HepG2 (cell line): ENCODE measurements at regions not wholly inside any gene's neighbourhood (a gene's known extent, or its start where the extent isn't known, plus 50 kb on each side); places are given as distances from the start of the nearest gene placed in this dataset.

ENCODE experiments used
- CREB1 ChIP-seq, 2 experiments: fragments of 450-650 bp in 1 of 2; IDR thresholded peaks; 2 replicates each; pipeline ENCODE4 v1.6.1; 2016 to 2017; ENCODE audit warnings: control low read depth in 1 of 2, mild to moderate bottlenecking in 1 of 2, missing compliant biosample characterization in 1 of 2, missing genetic modification characterization in 1 of 2
- EHMT2 ChIP-seq: fragments of 200-600 bp; sonication (generic); IDR thresholded peaks from 2 replicates; pipeline ENCODE4 v1.7.0; 2017; ENCODE audit warnings: antibody characterized with exemption, low read depth, low read length, borderline replicate concordance
- EZH2 ChIP-seq: conservative IDR thresholded peaks from 2 replicates; pipeline ENCODE4 v1.6.1; 2012; ENCODE audit warnings: mild to moderate bottlenecking, low read depth, low read length, moderate library complexity
- HNRNPH1 ChIP-seq: fragments of 200-400 bp; formaldehyde crosslinking; optimal IDR thresholded peaks from 2 replicates; pipeline ENCODE3; 2017; ENCODE audit warnings: mild to moderate bottlenecking, low read depth, low read length
- MAFK ChIP-seq, 2 experiments: IDR thresholded peaks in 1 of 2; conservative IDR thresholded peaks in 1 of 2; 2 replicates each; pipeline ENCODE4 v1.6.1; 2011; ENCODE audit warnings: improper control_type of control experiment in 2 of 2, low read length in 2 of 2
- POLR2A ChIP-seq, 2 experiments: IDR thresholded peaks; 2 replicates each; pipeline ENCODE4 v1.6.1; 2011; ENCODE audit warnings: low read depth in 2 of 2, low read length in 2 of 2, mild to moderate bottlenecking in 1 of 2, moderate library complexity in 1 of 2; ENCODE audit not compliant: insufficient read depth in 1 of 2
- RXRA ChIP-seq: sonication (generic); formaldehyde crosslinking; IDR thresholded peaks from 2 replicates; pipeline ENCODE4 v1.5.1; 2020; ENCODE audit warnings: missing genetic modification reagents
- ZNF224 ChIP-seq: sonication (generic); formaldehyde crosslinking; IDR thresholded peaks from 2 replicates; pipeline ENCODE4 v1.5.0; 2020; ENCODE audit warnings: mild to moderate bottlenecking, missing genetic modification reagents
- TF ChIP-seq, protein P1 (sequence below), 2 experiments: sonication (generic) in 1 of 2; formaldehyde crosslinking in 1 of 2; IDR thresholded peaks; 2 replicates each; pipeline versions ENCODE4 v1.5.1 to v1.6.1; 2011 to 2020; ENCODE audit warnings: borderline replicate concordance in 1 of 2, low read depth in 1 of 2, low read length in 1 of 2, mild to moderate bottlenecking in 1 of 2, missing genetic modification reagents in 1 of 2, moderate library complexity in 1 of 2
- TF ChIP-seq, protein P2 (sequence below): sonication (generic); formaldehyde crosslinking; IDR thresholded peaks from 2 replicates; pipeline ENCODE4 v1.8.0; 2022; ENCODE audit warnings: mild to moderate bottlenecking, missing genetic modification reagents, moderate library complexity
- TF ChIP-seq, protein P3 (sequence below): sonication (generic); formaldehyde crosslinking; IDR thresholded peaks from 2 replicates; pipeline ENCODE4 v1.5.0; 2020; ENCODE audit warnings: mild to moderate bottlenecking, missing genetic modification reagents, moderate library complexity
- TF ChIP-seq, protein P4 (sequence below): sonication (generic); formaldehyde crosslinking; IDR thresholded peaks from 2 replicates; pipeline ENCODE4 v1.5.1; 2020; ENCODE audit warnings: missing genetic modification reagents, mild to moderate bottlenecking, borderline replicate concordance

DNA sequence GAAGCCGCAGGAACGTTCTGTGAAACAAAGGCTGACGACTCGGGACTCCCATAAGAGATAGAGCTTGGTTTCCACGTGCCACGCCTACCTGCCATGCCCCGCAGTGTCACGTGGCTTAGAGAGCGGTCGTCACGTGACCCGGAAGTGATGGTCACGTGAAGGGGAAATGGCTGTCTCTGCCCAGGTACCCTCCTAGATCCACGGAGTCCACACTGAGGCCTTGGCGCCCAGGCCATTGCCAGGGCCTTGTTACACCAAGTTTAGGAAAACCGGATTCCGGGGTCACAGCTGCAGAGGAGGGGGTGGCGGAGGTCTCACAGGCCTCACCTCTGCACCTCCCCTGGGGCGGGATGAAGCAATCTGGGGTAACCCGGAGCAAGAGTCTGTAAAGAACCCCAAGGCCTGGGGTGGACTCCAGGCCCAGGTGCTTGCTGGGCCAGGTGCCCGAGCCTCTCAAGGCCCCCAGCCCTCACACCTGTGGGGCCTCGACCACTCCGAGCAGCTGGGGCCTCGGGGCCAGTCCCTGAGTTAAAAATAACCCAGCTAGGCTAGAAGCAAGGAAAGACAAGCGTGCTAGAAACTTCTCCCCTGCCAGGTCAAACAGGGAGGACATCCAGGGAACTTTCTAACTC, 113.5 kb upstream of the ZNF236 start:
- TF ChIP-seq ZNF224 (CRISPR knock-in tag) (no peak), MAFK (conservative IDR thresholded peaks at IDR 0.05 in 1 of 2, IDR thresholded peaks at IDR 0.05 in 1 of 2; ENCODE audit: low read length in 2 of 2) (no peak), HNRNPH1 (no peak), POLR2A (IDR thresholded peaks at IDR 0.05; ENCODE audit: insufficient read depth in 1 of 2, low read depth in 2 of 2, low read length in 2 of 2) (no peak), EZH2 (no peak), CREB1 (IDR thresholded peaks at IDR 0.05) (no peak), CREB1 (CRISPR knock-in tag; IDR thresholded peaks at IDR 0.05) (no peak), EHMT2 (no peak), RXRA (CRISPR knock-in tag) (no peak)
- TF ChIP-seq, protein P1, sequence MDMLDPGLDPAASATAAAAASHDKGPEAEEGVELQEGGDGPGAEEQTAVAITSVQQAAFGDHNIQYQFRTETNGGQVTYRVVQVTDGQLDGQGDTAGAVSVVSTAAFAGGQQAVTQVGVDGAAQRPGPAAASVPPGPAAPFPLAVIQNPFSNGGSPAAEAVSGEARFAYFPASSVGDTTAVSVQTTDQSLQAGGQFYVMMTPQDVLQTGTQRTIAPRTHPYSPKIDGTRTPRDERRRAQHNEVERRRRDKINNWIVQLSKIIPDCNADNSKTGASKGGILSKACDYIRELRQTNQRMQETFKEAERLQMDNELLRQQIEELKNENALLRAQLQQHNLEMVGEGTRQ (IDR thresholded peaks at IDR 0.05; ENCODE audit: low read depth, low read length): peak; percentile 83
- TF ChIP-seq, protein P1 (CRISPR knock-in tag; IDR thresholded peaks at IDR 0.05; ENCODE audit: borderline replicate concordance): no peak
- TF ChIP-seq, protein P2, sequence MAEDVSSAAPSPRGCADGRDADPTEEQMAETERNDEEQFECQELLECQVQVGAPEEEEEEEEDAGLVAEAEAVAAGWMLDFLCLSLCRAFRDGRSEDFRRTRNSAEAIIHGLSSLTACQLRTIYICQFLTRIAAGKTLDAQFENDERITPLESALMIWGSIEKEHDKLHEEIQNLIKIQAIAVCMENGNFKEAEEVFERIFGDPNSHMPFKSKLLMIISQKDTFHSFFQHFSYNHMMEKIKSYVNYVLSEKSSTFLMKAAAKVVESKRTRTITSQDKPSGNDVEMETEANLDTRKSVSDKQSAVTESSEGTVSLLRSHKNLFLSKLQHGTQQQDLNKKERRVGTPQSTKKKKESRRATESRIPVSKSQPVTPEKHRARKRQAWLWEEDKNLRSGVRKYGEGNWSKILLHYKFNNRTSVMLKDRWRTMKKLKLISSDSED (CRISPR knock-in tag): no peak
- TF ChIP-seq, protein P3, sequence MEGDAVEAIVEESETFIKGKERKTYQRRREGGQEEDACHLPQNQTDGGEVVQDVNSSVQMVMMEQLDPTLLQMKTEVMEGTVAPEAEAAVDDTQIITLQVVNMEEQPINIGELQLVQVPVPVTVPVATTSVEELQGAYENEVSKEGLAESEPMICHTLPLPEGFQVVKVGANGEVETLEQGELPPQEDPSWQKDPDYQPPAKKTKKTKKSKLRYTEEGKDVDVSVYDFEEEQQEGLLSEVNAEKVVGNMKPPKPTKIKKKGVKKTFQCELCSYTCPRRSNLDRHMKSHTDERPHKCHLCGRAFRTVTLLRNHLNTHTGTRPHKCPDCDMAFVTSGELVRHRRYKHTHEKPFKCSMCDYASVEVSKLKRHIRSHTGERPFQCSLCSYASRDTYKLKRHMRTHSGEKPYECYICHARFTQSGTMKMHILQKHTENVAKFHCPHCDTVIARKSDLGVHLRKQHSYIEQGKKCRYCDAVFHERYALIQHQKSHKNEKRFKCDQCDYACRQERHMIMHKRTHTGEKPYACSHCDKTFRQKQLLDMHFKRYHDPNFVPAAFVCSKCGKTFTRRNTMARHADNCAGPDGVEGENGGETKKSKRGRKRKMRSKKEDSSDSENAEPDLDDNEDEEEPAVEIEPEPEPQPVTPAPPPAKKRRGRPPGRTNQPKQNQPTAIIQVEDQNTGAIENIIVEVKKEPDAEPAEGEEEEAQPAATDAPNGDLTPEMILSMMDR (CRISPR knock-in tag): no peak
- TF ChIP-seq, protein P4, sequence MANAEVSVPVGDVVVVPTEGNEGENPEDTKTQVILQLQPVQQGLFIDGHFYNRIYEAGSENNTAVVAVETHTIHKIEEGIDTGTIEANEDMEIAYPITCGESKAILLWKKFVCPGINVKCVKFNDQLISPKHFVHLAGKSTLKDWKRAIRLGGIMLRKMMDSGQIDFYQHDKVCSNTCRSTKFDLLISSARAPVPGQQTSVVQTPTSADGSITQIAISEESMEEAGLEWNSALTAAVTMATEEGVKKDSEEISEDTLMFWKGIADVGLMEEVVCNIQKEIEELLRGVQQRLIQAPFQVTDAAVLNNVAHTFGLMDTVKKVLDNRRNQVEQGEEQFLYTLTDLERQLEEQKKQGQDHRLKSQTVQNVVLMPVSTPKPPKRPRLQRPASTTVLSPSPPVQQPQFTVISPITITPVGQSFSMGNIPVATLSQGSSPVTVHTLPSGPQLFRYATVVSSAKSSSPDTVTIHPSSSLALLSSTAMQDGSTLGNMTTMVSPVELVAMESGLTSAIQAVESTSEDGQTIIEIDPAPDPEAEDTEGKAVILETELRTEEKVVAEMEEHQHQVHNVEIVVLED (CRISPR knock-in tag): no peak
